Endothelial cell (in vitro differentiated cells): ENCODE measurements at regions not wholly inside any gene's neighbourhood (a gene's known extent, or its start where the extent isn't known, plus 50 kb on each side); places are given as distances from the start of the nearest gene placed in this dataset.
"Not testable (repeated sequence)": the region's sequence is repeated elsewhere in the genome, so short reads cannot be mapped to it uniquely, and the experiment has no call there.

Experiments used
- DNase-seq: peaks from one replicate; pipeline ENCODE4 v3.0.0; 2021; ENCODE audit warnings: low spot score
- H3K27ac Mint-ChIP-seq: one replicate; pipeline ENCODE4 v1.8.0; 2021; ENCODE audit warnings: mixed read lengths, inconsistent platforms; ENCODE audit not compliant: unreplicated experiment
- H3K27me3 Mint-ChIP-seq: one replicate; pipeline ENCODE4 v1.8.0; 2021; ENCODE audit warnings: mild to moderate bottlenecking, moderate library complexity, mixed read lengths, inconsistent platforms; ENCODE audit not compliant: unreplicated experiment
- H3K36me3 Mint-ChIP-seq: one replicate; pipeline ENCODE4 v1.8.0; 2021; ENCODE audit warnings: mild to moderate bottlenecking, low read depth, mixed read lengths, inconsistent platforms; ENCODE audit not compliant: unreplicated experiment
- H3K4me1 Mint-ChIP-seq: one replicate; pipeline ENCODE4 v1.8.0; 2021; ENCODE audit warnings: mild to moderate bottlenecking, mixed read lengths, inconsistent platforms; ENCODE audit not compliant: unreplicated experiment
- H3K4me3 Mint-ChIP-seq: one replicate; pipeline ENCODE4 v1.8.0; 2021; ENCODE audit warnings: mild to moderate bottlenecking, mixed read lengths, inconsistent platforms; ENCODE audit not compliant: unreplicated experiment
- H3K9me3 Mint-ChIP-seq: one replicate; pipeline ENCODE4 v1.8.0; 2021; ENCODE audit warnings: mixed read lengths, inconsistent platforms; ENCODE audit not compliant: unreplicated experiment
- TF ChIP-seq, protein P1 (sequence below): fragments of 200-600 bp; sonication (generic); IDR thresholded peaks from one replicate; pipeline ENCODE4 v1.5.0; 2021; ENCODE audit warnings: antibody characterized with exemption; ENCODE audit not compliant: unreplicated experiment

- Mint-ChIP-seq H3K27ac (no peak overlapping the region), H3K36me3 (no peaks in the 10 kb centered on the region), H3K4me3 (no peak overlapping the region), H3K27me3 (peaks cover 2% of the 10 kb centered on the region), H3K4me1 (no peaks in the 10 kb centered on the region), H3K9me3 (peaks cover 5% of the 10 kb centered on the region)
- DNase-seq = no peak
- TF ChIP-seq, protein P1, sequence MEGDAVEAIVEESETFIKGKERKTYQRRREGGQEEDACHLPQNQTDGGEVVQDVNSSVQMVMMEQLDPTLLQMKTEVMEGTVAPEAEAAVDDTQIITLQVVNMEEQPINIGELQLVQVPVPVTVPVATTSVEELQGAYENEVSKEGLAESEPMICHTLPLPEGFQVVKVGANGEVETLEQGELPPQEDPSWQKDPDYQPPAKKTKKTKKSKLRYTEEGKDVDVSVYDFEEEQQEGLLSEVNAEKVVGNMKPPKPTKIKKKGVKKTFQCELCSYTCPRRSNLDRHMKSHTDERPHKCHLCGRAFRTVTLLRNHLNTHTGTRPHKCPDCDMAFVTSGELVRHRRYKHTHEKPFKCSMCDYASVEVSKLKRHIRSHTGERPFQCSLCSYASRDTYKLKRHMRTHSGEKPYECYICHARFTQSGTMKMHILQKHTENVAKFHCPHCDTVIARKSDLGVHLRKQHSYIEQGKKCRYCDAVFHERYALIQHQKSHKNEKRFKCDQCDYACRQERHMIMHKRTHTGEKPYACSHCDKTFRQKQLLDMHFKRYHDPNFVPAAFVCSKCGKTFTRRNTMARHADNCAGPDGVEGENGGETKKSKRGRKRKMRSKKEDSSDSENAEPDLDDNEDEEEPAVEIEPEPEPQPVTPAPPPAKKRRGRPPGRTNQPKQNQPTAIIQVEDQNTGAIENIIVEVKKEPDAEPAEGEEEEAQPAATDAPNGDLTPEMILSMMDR = no peak
Measured at GRCh38 chr5:2066373-2066772, 183.6 kb upstream of the IRX4 start.

GRCh38 chr5:2063380-2063779, 180.7 kb upstream of the IRX4 start:
- H3K27ac Mint-ChIP-seq, H3K27me3 Mint-ChIP-seq, H3K4me1 Mint-ChIP-seq, H3K36me3 Mint-ChIP-seq, H3K9me3 Mint-ChIP-seq, DNase-seq, H3K4me3 Mint-ChIP-seq: not testable (repeated sequence)

GRCh38 chr5:2052687-2053086, 170.0 kb upstream of the IRX4 start:
- Mint-ChIP-seq H3K27me3 (no peaks in the 10 kb centered on the region), H3K4me1 (no peaks in the 10 kb centered on the region), H3K27ac (no peak overlapping the region), H3K9me3 (no peaks in the 10 kb centered on the region), H3K36me3 (no peaks in the 10 kb centered on the region), H3K4me3 (no peak overlapping the region)
- TF ChIP-seq, protein P1 = no peak
- no peak for DNase-seq

DNA sequence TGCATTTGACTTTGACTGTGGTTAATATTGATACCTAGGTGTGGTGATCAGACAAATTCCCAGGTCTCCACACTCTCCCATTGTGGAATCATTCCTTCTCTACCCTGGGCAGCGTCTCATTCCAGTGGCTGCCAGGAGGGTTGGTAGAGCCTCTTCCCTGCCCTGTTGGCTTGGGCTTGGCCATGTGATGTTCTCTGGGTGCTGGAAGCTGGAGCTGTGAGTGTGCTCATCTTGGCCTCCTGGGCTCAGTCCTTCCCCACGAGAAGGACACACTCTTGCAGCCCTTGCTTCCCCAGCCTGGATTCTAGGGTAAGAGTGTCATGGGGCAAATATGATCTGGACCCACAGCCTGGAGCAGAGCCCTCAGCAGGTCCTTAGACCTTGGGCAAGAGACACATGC, 167.2 kb upstream of the IRX4 start:
- no peaks in the 10 kb centered on the region for H3K9me3 Mint-ChIP-seq
- DNase-seq = no peak
- H3K36me3 Mint-ChIP-seq = no peaks in the 10 kb centered on the region
- TF ChIP-seq, protein P1 = no peak
- no peaks in the 10 kb centered on the region for H3K27me3 Mint-ChIP-seq
- no peak overlapping the region for H3K4me3 Mint-ChIP-seq
- no peak overlapping the region for H3K27ac Mint-ChIP-seq
- no peaks in the 10 kb centered on the region for H3K4me1 Mint-ChIP-seq

DNA sequence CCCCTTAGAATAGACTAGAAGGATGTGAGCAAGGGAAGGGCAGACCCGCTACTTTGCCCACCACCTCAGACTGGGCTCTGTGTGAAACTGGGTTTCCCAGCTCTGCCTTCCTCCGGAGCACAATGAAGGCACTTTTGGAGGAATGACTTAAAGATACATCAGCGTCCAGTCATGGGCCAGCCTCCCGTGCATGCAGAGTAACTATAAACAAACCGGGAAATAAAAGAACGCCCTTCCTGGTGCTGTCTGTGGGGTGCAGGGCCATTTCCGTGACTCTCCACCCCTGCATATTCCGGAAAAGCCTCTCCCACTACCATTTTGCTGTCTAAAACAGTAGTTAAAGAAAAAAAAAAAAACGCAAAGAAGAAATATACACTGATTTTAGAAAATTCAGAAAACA, 165.9 kb upstream of the IRX4 start:
- TF ChIP-seq, protein P1 = no peak
- Mint-ChIP-seq H3K27ac (no peak overlapping the region), H3K27me3 (no peaks in the 10 kb centered on the region), H3K36me3 (no peaks in the 10 kb centered on the region), H3K4me1 (no peaks in the 10 kb centered on the region), H3K9me3 (no peaks in the 10 kb centered on the region), H3K4me3 (no peak overlapping the region)
- no peak for DNase-seq

- no peaks in the 10 kb centered on the region for H3K4me1 Mint-ChIP-seq
- H3K27me3 Mint-ChIP-seq = no peaks in the 10 kb centered on the region
- no peak for DNase-seq
- H3K27ac Mint-ChIP-seq = no peak overlapping the region
- H3K9me3 Mint-ChIP-seq = no peaks in the 10 kb centered on the region
- no peaks in the 10 kb centered on the region for H3K36me3 Mint-ChIP-seq
- TF ChIP-seq, protein P1 = no peak
- H3K4me3 Mint-ChIP-seq = no peak overlapping the region
Measured at GRCh38 chr5:2047341-2047927, 164.7 kb upstream of the IRX4 start.
